Kidney capillary endothelial cell (primary cell): ENCODE measurements at regions not wholly inside any gene's neighbourhood (a gene's known extent, or its start where the extent isn't known, plus 50 kb on each side); places are given as distances from the start of the nearest gene placed in this dataset.

Source experiments
- DNase-seq: peaks from one replicate; pipeline ENCODE4 v3.0.0-alpha.2; 2018; ENCODE audit warnings: low spot score

GRCh38 chr13:111456452-111457230, 136.2 kb downstream of the TEX29 start:
- no peak for DNase-seq

DNA sequence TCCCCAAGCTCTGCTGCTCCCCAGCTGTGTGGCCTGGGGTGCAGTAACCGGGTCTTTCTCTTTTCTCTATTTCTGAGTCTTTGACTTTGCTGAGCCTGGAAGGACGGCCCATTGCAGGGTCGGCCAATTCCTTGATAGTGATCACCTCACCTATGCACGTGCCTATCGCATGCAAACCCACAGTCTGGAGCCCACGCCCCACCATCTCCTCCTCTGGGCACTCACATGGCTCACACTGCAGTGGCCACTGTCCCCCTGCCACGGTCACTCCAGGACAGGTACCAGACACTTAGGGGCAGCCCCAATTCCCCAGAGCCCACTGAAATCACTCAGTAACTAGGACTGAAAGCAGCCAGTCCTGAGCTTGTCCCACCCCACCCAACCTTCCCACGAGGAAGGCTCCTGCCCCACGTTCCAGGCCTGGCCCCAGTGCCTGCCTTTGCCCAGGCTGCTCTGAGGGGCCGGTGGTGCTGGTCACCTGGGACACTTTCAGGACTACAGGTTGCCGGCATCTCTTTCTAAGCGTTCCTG, 137.6 kb downstream of the TEX29 start:
- DNase-seq, result no peak

- no peak for DNase-seq
These were observed 138.3 kb downstream of the TEX29 start for GRCh38 chr13:111458739-111459138.

- no peak for DNase-seq
These were observed 139.5 kb downstream of the TEX29 start for GRCh38 chr13:111459803-111460547.

DNA sequence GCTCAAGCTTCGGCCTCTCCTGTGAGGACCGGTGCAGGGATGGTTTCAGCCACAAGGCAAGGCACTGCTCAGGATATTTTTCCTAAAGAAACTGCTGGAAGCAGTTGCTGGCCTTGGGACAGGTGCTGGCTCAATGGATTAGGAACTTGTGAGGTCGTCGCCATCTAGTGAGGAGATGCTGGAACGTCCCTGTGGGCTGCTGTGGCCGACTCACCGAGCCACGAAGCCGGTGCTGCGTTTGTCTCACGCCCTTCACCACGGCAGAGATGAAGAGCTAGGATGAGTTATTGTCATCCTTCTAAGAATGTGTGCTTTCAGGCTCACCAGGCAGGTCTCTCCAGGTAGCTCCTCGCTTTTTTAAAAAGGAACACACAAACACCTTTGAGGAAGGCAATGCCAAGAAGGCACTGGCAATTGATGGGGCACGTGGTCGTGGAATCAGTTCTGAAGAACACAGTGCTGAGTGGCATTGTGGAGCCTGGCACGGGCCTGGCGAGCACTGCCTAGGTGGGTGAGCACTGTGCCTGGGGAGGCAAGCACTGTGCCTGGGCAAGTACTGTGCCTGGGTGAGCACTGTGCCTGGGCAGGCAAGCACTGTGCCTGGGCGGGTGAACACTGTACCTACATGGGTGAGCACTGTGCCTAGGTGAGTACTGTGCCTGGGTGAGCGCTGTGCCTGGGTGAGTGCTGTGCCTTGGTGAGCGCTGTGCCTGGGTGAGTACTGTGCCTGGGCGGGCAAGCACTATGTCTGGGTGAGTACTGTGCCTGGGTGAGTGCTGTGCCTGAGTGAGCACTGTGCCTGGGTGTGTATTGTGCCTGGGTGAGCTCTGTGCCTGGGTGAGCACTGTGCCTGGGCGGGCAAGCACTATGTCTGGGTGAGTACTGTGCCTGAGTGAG, 140.4 kb downstream of the TEX29 start:
- DNase-seq, result peak; percentile 26

- DNase-seq, result no peak
These were observed 141.2 kb downstream of the TEX29 start for GRCh38 chr13:111461445-111462149.

DNA sequence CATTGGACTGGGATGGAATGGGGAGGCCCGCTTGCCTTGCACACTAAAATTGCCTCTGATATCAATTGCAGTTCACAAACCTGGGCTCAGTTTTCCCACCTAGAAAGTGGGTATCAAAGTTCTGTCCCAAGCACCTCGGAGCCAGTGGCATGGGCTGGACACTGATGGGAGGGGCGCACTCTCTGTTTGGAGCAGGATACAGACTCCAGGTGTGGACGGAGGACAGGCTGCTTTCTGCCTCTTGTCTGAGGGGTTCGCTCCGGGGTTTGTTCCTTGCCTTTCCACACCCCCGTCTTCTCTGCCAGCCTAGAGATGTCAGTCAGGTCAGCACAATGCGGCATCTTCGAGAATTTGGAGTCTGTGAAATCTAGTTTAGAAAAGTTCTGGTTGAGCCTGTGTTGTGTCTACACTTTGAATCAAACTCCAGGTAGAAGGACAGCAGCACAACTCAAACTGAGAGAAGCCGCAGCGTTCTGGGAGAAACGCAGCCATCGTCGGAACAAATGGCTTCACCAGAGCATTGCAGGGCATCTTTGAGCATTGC, 141.9 kb downstream of the TEX29 start:
- DNase-seq, result no peak

DNA sequence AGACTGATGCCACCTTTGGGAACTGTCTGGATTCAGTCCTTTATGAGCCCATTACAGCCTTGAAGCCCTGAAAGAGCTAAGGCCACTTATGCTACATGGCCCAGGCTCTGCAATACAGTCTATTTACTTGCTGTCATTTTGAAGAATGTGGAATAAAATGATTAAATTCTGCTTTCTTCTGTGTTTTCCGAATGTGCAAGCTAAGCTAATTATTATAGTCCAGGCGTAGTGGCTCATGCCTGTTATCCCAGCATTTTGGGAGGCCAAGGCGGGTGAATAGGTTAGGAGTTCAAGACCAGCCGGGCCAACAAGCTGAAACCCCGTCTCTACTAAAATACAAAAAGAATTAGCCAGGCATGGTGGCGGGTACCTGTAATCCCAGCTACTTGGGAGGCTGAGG, 142.5 kb downstream of the TEX29 start:
- no peak for DNase-seq

GRCh38 chr13:111467111-111467890, 146.9 kb downstream of the TEX29 start:
- no peak for DNase-seq

DNA sequence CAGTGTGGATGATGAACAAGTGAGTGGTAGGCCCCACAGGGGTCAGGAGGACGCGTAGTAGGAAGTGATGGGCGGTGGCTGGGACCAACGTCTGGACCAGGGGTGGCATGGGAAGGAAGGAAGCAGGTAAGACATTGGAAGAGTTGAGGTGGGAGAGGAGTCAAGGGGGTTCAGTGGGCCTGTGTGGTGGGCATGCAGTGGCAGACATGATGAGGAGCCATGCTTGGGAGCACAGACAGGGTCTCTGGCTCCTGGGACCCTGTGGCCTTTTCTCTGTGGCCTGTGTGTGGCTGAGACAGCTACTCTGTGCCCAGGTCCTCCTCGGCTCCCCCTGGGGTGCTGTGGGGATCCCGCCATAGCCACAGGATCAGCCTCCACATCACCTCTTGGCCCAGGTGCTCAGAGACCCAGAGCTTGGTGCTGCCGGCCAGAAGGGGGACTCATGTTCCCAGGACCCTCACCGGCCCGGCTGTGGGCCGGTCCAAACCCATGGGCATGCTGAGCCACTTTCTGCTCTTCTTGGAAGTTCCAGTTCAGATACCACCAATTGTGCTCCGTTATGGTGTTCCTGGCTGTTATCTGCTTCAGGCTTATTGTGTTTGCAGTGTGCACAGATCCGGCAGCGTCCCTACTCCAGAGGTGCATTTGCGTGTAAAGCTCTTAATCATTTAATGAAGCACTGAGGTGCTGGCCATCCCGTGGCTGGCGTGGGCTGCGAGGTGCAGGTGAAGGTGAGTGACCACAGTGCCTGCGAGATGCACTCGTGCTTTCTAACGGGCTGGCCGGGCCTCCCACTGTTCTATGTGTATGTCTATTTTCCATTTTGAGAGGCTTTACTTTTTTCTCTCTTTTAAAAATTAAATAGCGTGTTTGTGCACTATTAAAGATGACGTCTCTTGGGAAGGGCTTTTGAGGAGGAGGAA, 147.9 kb downstream of the TEX29 start:
- DNase-seq, result no peak

GRCh38 chr13:111469450-111469849, 149.0 kb downstream of the TEX29 start:
- no peak for DNase-seq

GRCh38 chr13:111469916-111470506, 149.6 kb downstream of the TEX29 start:
- DNase-seq, result peak; percentile 39

DNA sequence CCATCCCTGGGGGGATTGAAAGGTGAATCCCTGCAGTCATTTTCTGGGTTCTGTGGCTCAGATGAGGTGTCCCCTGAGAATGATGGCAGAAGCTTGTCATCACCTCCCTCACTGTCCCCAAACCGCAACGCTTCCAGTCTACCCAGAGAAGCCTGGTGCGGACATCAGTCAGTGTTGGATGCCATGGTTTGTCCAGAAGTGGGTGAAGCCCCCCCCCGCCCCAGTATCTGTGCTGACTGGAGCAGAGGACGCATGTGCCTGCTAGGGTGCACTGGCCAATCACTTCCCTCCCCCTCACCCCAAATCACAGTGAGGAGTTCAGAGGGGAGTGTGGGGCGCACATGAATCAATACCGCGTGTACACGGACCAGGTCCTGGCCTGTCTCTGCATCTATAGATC, 150.5 kb downstream of the TEX29 start:
- DNase-seq, result no peak

DNA sequence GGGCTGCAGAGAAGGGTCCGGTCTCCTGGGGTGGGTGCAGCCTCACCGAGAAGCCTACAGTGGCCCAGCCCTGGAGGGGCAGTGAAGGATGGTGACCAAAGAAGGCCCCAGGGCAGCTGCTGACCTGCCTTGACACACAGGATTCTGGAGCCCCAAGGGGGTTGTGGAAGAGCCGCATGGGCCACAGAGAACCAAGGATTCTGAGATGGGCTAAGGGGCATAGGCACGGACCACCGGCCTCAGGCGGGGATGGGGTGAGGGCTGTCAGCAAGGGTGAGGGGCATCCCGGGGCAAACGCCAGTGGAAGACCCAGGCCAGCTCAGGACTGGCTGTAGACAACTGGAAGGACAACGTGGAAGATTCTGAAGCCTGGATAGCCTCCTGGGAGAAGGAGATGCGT, 151.6 kb downstream of the TEX29 start:
- no peak for DNase-seq

GRCh38 chr13:111472559-111473460, 152.4 kb downstream of the TEX29 start:
- no peak for DNase-seq

DNA sequence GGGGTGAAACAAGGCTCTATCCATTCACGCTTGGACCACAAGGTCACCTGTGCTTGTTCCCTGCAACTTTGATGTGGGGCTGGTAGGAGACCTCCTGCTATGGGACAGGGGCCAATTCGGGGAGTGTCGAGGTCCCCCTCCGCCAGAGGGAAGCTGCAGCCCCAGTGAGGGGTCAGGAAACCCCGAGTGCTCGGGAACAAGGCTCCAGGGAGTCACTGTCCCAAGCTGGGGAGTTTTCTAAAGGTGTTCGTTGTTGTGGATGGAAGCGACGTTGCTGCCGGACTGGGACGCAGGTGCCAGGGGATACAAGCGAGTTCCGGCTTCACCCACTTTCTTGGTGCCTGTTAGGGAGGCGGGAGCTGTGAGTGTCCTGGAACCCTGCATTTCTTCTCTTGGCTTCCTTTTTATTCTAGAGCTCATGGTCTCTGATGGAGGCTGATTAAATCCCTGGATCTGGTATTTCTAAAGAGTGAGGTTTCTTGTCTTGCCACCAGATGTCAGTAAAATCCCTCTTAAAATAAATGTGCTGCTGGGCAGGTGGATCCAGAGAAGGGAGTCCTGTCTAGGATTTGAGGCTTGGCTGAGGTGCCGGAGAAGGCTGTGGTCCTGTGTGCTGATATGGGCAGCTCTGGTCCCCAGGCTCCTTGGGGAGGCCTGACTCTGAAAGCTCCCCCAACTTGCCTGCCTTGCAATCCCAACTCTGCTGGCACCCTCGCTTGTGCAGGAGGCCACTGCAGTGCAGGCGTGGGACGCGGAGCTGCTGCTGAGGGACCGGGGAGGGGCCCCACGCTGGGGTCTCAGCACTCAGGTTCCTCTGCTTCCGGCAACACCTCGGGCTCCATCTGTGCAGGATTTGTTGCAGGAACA, 153.9 kb downstream of the TEX29 start:
- DNase-seq, result peak; percentile 50

GRCh38 chr13:111475488-111475887, 155.0 kb downstream of the TEX29 start:
- no peak for DNase-seq
